DND-41 (cell line): ENCODE measurements at regions not wholly inside any gene's neighbourhood (a gene's known extent, or its start where the extent isn't known, plus 50 kb on each side); places are given as distances from the start of the nearest gene placed in this dataset.

Experiments
- EZH2 ChIP-seq: IDR thresholded peaks from 3 replicates; pipeline ENCODE4 v1.6.1; 2012; ENCODE audit warnings: borderline replicate concordance, low read depth, mild to moderate bottlenecking, moderate library complexity, low read length, inconsistent platforms; ENCODE audit not compliant: severe bottlenecking
- TF ChIP-seq, protein P1 (sequence below): IDR thresholded peaks from 2 replicates; pipeline ENCODE4 v1.5.1; 2012; ENCODE audit warnings: borderline replicate concordance, low read length, moderate library complexity, mild to moderate bottlenecking; ENCODE audit not compliant: poor library complexity, severe bottlenecking; ENCODE audit errors: extremely low read depth

DNA sequence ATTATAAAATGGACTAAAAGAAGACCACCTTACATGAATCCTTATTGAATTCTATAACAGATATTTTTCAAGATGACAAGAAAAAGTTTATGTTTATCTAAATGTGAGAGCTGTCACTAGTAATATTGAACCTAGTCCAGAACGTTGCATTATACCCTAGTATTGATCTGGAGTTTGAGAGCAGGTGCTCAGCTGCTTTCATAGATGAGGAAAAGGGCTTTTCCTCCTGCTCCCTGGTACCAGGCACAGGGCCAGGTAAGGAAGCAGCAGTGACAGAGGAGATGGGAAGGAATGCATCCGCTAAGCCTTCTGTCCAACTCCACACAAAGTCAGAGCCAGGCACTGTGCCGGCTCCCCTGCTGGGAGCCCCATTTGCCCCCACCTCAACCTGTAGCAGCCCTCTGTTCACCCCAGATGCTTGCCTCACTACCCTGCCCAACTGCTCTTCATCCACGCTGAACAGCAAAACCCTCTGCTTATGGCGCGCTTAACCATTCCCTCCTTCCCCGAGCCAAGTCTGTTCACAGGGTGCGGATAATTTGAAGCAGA, 393.1 kb downstream of the FRK start:
- TF ChIP-seq, protein P1, sequence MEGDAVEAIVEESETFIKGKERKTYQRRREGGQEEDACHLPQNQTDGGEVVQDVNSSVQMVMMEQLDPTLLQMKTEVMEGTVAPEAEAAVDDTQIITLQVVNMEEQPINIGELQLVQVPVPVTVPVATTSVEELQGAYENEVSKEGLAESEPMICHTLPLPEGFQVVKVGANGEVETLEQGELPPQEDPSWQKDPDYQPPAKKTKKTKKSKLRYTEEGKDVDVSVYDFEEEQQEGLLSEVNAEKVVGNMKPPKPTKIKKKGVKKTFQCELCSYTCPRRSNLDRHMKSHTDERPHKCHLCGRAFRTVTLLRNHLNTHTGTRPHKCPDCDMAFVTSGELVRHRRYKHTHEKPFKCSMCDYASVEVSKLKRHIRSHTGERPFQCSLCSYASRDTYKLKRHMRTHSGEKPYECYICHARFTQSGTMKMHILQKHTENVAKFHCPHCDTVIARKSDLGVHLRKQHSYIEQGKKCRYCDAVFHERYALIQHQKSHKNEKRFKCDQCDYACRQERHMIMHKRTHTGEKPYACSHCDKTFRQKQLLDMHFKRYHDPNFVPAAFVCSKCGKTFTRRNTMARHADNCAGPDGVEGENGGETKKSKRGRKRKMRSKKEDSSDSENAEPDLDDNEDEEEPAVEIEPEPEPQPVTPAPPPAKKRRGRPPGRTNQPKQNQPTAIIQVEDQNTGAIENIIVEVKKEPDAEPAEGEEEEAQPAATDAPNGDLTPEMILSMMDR = no peak
- no peak for TF ChIP-seq EZH2
